ENCODE measurements at regions not wholly inside any gene's neighbourhood (a gene's known extent, or its start where the extent isn't known, plus 50 kb on each side); places are given as distances from the start of the nearest gene placed in this dataset.
A peak's percentile ranks its signal among the peaks of the same experiment; 100 is the strongest.

GRCh38 chr4:155526452-155527169 lies 140.0 kb upstream of the GUCY1A1 start:
- peaks cover 0 to 5% (median 0%) of the 10 kb centered on the region in 7 donors for H3K4me1 Mint-ChIP-seq
- ChIA-PET CTCF (no interaction called here), POLR2A (no interaction called here)
- intact Hi-C loops (cut with micrococcal nuclease): no loop called here
- H3K4me3 ChIP-seq (ENCODE audit: low read length): no peak overlapping the region
- no peaks in the 10 kb centered on the region for H3K27me3 ChIP-seq (ENCODE audit: control insufficient read depth in 2 of 2, insufficient read depth in 2 of 2, low read length in 2 of 2)
- no peak overlapping the region for H3K27ac ChIP-seq (ENCODE audit: low read depth, low read length)
- peaks cover 0 to 8% (median 0%) of the 10 kb centered on the region in 11 donors for H3K9me3 Mint-ChIP-seq
- ATAC-seq (no peak), DNase-seq (no peak)
- no peaks in the 10 kb centered on the region for H3K4me1 ChIP-seq (ENCODE audit: control insufficient read depth in 2 of 2, insufficient read depth in 2 of 2, low read length in 2 of 2)
- H3K36me3 ChIP-seq (ENCODE audit: control insufficient read depth in 2 of 3, insufficient read depth in 3 of 3, low read length in 3 of 3): no peaks in the 10 kb centered on the region
- H3K9me3 ChIP-seq (ENCODE audit: control insufficient read depth in 2 of 3, low read length in 3 of 3): no peaks in the 10 kb centered on the region
- peak overlapping the region in 1 of 9 donors; percentile 9 for H3K27ac Mint-ChIP-seq
- H3K27me3 Mint-ChIP-seq: peaks cover 3 to 21% (median 7%) of the 10 kb centered on the region in 5 donors
- no peaks in the 10 kb centered on the region for H3K36me3 Mint-ChIP-seq
- no peak overlapping the region for H3K4me3 Mint-ChIP-seq

- Histone ChIP-seq H3K4me3 (ENCODE audit: low read length) (no peak overlapping the region), H3K4me1 (ENCODE audit: control insufficient read depth in 2 of 2, insufficient read depth in 2 of 2, low read length in 2 of 2) (no peaks in the 10 kb centered on the region), H3K36me3 (ENCODE audit: control insufficient read depth in 2 of 3, insufficient read depth in 3 of 3, low read length in 3 of 3) (no peaks in the 10 kb centered on the region), H3K27me3 (ENCODE audit: control insufficient read depth in 2 of 2, insufficient read depth in 2 of 2, low read length in 2 of 2) (no peaks in the 10 kb centered on the region), H3K9me3 (ENCODE audit: control insufficient read depth in 2 of 3, low read length in 3 of 3) (no peaks in the 10 kb centered on the region), H3K27ac (ENCODE audit: low read depth, low read length) (no peak overlapping the region)
- Mint-ChIP-seq H3K9me3 (peaks cover 0 to 14% (median 4%) of the 10 kb centered on the region in 11 donors), H3K27ac (no peak overlapping the region), H3K36me3 (no peaks in the 10 kb centered on the region), H3K4me3 (no peak overlapping the region), H3K27me3 (peaks cover 3 to 15% (median 7%) of the 10 kb centered on the region in 5 donors), H3K4me1 (peaks cover 0 to 5% (median 0%) of the 10 kb centered on the region in 7 donors)
- POLR2A ChIA-PET: no interaction called here
- intact Hi-C loops (cut with micrococcal nuclease): no loop called here
- DNase-seq (no peak), ATAC-seq (no peak)
- CTCF ChIA-PET: interaction anchor here (0.6 kb wide), 1 partner anchor 428 kb away, joined by 3 read pairs; no protein-coding TSS in a partner anchor
Measured at GRCh38 chr4:155524926-155525455, 141.7 kb upstream of the GUCY1A1 start.

GRCh38 chr4:155523358-155523757 lies 143.3 kb upstream of the GUCY1A1 start:
- POLR2A ChIA-PET: no interaction called here

GRCh38 chr4:155522201-155522600 lies 144.4 kb upstream of the GUCY1A1 start:
- H3K27me3 ChIP-seq (ENCODE audit: control insufficient read depth in 2 of 2, insufficient read depth in 2 of 2, low read length in 2 of 2): no peaks in the 10 kb centered on the region
- Mint-ChIP-seq H3K4me1 (peaks cover 0 to 5% (median 0%) of the 10 kb centered on the region in 7 donors), H3K9me3 (peaks cover 0 to 14% (median 4%) of the 10 kb centered on the region in 11 donors), H3K27me3 (peaks cover 1 to 16% (median 13%) of the 10 kb centered on the region in 5 donors), H3K4me3 (no peak overlapping the region), H3K36me3 (no peaks in the 10 kb centered on the region), H3K27ac (no peak overlapping the region)
- intact Hi-C loops (cut with micrococcal nuclease): no loop called here
- CTCF ChIA-PET: interaction anchor here (0.6 kb wide), 1 partner anchor 1557 kb away, joined by 3 read pairs; no protein-coding TSS in a partner anchor
- no peak overlapping the region for H3K27ac ChIP-seq (ENCODE audit: low read depth, low read length)
- POLR2A ChIA-PET: no interaction called here
- no peak for ATAC-seq
- DNase-seq: no peak
- H3K36me3 ChIP-seq (ENCODE audit: control insufficient read depth in 2 of 3, insufficient read depth in 3 of 3, low read length in 3 of 3): no peaks in the 10 kb centered on the region
- no peak overlapping the region for H3K4me3 ChIP-seq (ENCODE audit: low read length)
- H3K9me3 ChIP-seq (ENCODE audit: control insufficient read depth in 2 of 3, low read length in 3 of 3): no peaks in the 10 kb centered on the region
- H3K4me1 ChIP-seq (ENCODE audit: control insufficient read depth in 2 of 2, insufficient read depth in 2 of 2, low read length in 2 of 2): no peaks in the 10 kb centered on the region

More at GRCh38 chr4:155523358-155523757, 143.3 kb upstream of the GUCY1A1 start:
- Histone ChIP-seq H3K4me3 (ENCODE audit: low read length) (no peak overlapping the region), H3K27ac (ENCODE audit: low read depth, low read length) (no peak overlapping the region), H3K27me3 (ENCODE audit: control insufficient read depth in 2 of 2, insufficient read depth in 2 of 2, low read length in 2 of 2) (no peaks in the 10 kb centered on the region), H3K4me1 (ENCODE audit: control insufficient read depth in 2 of 2, insufficient read depth in 2 of 2, low read length in 2 of 2) (no peaks in the 10 kb centered on the region), H3K9me3 (ENCODE audit: control insufficient read depth in 2 of 3, low read length in 3 of 3) (no peaks in the 10 kb centered on the region), H3K36me3 (ENCODE audit: control insufficient read depth in 2 of 3, insufficient read depth in 3 of 3, low read length in 3 of 3) (no peaks in the 10 kb centered on the region)
- Mint-ChIP-seq H3K4me3 (no peak overlapping the region), H3K4me1 (peaks cover 0 to 5% (median 0%) of the 10 kb centered on the region in 7 donors), H3K36me3 (no peaks in the 10 kb centered on the region), H3K9me3 (peaks cover 0 to 14% (median 4%) of the 10 kb centered on the region in 11 donors), H3K27ac (no peak overlapping the region), H3K27me3 (peaks cover 1 to 13% (median 7%) of the 10 kb centered on the region in 5 donors)
- DNase-seq (no peak), ATAC-seq (no peak)
- intact Hi-C loops (cut with micrococcal nuclease): no loop called here
- CTCF ChIA-PET: no interaction called here

GRCh38 chr4:155521382-155521781 lies 144.6 kb upstream of the MAP9 start:
- H3K36me3 Mint-ChIP-seq: no peaks in the 10 kb centered on the region
- H3K9me3 Mint-ChIP-seq: peaks cover 0 to 14% (median 4%) of the 10 kb centered on the region in 11 donors
- no peak overlapping the region for H3K4me3 ChIP-seq (ENCODE audit: low read length)
- H3K4me1 Mint-ChIP-seq: peaks cover 0 to 1% (median 0%) of the 10 kb centered on the region in 7 donors
- DNase-seq (no peak), ATAC-seq (no peak)
- H3K27me3 ChIP-seq (ENCODE audit: control insufficient read depth in 2 of 2, insufficient read depth in 2 of 2, low read length in 2 of 2): no peaks in the 10 kb centered on the region
- H3K4me1 ChIP-seq (ENCODE audit: control insufficient read depth in 2 of 2, insufficient read depth in 2 of 2, low read length in 2 of 2): no peaks in the 10 kb centered on the region
- no peak overlapping the region for H3K4me3 Mint-ChIP-seq
- H3K27ac ChIP-seq (ENCODE audit: low read depth, low read length): no peak overlapping the region
- H3K27me3 Mint-ChIP-seq: peaks cover 1 to 19% (median 15%) of the 10 kb centered on the region in 5 donors
- no peaks in the 10 kb centered on the region for H3K9me3 ChIP-seq (ENCODE audit: control insufficient read depth in 2 of 3, low read length in 3 of 3)
- CTCF ChIA-PET: interaction anchor here (0.6 kb wide), 1 partner anchor 971 kb away, joined by 4 read pairs; the partner anchor contains the start of gene PLRG1
- H3K27ac Mint-ChIP-seq: no peak overlapping the region
- POLR2A ChIA-PET: no interaction called here
- no peaks in the 10 kb centered on the region for H3K36me3 ChIP-seq (ENCODE audit: control insufficient read depth in 2 of 3, insufficient read depth in 3 of 3, low read length in 3 of 3)
- intact Hi-C loops (cut with micrococcal nuclease): no loop called here

GRCh38 chr4:155515444-155516075 lies 138.8 kb upstream of the MAP9 start:
- Histone ChIP-seq H3K9me3 (ENCODE audit: control insufficient read depth in 2 of 3, low read length in 3 of 3) (no peaks in the 10 kb centered on the region), H3K36me3 (ENCODE audit: control insufficient read depth in 2 of 3, insufficient read depth in 3 of 3, low read length in 3 of 3) (no peaks in the 10 kb centered on the region), H3K4me3 (ENCODE audit: low read length) (no peak overlapping the region), H3K27ac (ENCODE audit: low read depth, low read length) (no peak overlapping the region), H3K27me3 (ENCODE audit: control insufficient read depth in 2 of 2, insufficient read depth in 2 of 2, low read length in 2 of 2) (no peaks in the 10 kb centered on the region), H3K4me1 (ENCODE audit: control insufficient read depth in 2 of 2, insufficient read depth in 2 of 2, low read length in 2 of 2) (no peaks in the 10 kb centered on the region)
- H3K9me3 Mint-ChIP-seq: no peaks in the 10 kb centered on the region
- DNase-seq (no peak), ATAC-seq (no peak)
- intact Hi-C loops (cut with micrococcal nuclease): no loop called here
- H3K4me3 Mint-ChIP-seq: no peak overlapping the region
- ChIA-PET POLR2A (no interaction called here), CTCF (no interaction called here)
- H3K27me3 Mint-ChIP-seq: peaks cover 2 to 21% (median 15%) of the 10 kb centered on the region in 5 donors
- H3K4me1 Mint-ChIP-seq: peaks cover 0 to 8% (median 0%) of the 10 kb centered on the region in 7 donors
- H3K36me3 Mint-ChIP-seq: no peaks in the 10 kb centered on the region
- no peak overlapping the region for H3K27ac Mint-ChIP-seq

Measured in naive thymus-derived CD4-positive, alpha-beta T cell (primary cell).